Left lung (tissue), 4 donors: ENCODE measurements at regions not wholly inside any gene's neighbourhood (a gene's known extent, or its start where the extent isn't known, plus 50 kb on each side); places are given as distances from the start of the nearest gene placed in this dataset.

Experiments used
- ATAC-seq: fragments of 200-7000 bp; cut with Tn5 transposase; one replicate; pipeline ENCODE4 v1.9.1; 2020; ENCODE audit warnings: moderate library complexity
- DNase-seq, 4 donors: peaks; one replicate each; pipeline ENCODE4 v3.0.0-alpha.2; 2013 to 2020
- H3K27ac ChIP-seq, 2 donors: fragments of 200-600 bp; sonication (generic) in 1 of 2; one replicate each; pipeline versions ENCODE4 v1.5.0 to v1.8.0; 2020 to 2021
- H3K27me3 ChIP-seq, 2 donors: fragments of 200-600 bp; sonication (generic) in 1 of 2; one replicate each; pipeline versions ENCODE4 v1.5.0 to v1.8.0; 2020 to 2021
- H3K36me3 ChIP-seq, 2 donors: fragments of 200-600 bp; sonication (generic) in 1 of 2; one replicate each; pipeline versions ENCODE4 v1.5.0 to v1.8.0; 2020 to 2021
- H3K4me1 ChIP-seq, 2 donors: fragments of 200-600 bp; one replicate each; pipeline ENCODE4 v1.8.0; 2021
- H3K4me3 ChIP-seq, 2 donors: fragments of 200-600 bp; sonication (generic) in 1 of 2; one replicate each; pipeline versions ENCODE4 v1.5.0 to v1.8.0; 2020 to 2021; ENCODE audit warnings: mild to moderate bottlenecking in 1 of 2
- H3K9me3 ChIP-seq, 2 donors: fragments of 200-600 bp; sonication (generic) in 1 of 2; one replicate each; pipeline versions ENCODE4 v1.5.0 to v1.8.0; 2020 to 2021
- intact Hi-C, 2 donors: fragments of 100-400 bp; cut with DNase I; formaldehyde crosslinking; loops; one replicate each; pipeline versions ENCODE4 v1.11.2 to v1.14.2; 2022
- TF ChIP-seq, protein P1 (sequence below), 2 donors: fragments of 200-600 bp; sonication (generic) in 1 of 2; IDR thresholded peaks; one replicate each; pipeline versions ENCODE4 v1.5.0 to v1.8.0; 2021; ENCODE audit warnings: antibody characterized with exemption in 2 of 2
- donor health status: DM: no; HTN: yes; CAD: no.
- donor health status: DM: no; HTN: no; CAD: no.

DNA sequence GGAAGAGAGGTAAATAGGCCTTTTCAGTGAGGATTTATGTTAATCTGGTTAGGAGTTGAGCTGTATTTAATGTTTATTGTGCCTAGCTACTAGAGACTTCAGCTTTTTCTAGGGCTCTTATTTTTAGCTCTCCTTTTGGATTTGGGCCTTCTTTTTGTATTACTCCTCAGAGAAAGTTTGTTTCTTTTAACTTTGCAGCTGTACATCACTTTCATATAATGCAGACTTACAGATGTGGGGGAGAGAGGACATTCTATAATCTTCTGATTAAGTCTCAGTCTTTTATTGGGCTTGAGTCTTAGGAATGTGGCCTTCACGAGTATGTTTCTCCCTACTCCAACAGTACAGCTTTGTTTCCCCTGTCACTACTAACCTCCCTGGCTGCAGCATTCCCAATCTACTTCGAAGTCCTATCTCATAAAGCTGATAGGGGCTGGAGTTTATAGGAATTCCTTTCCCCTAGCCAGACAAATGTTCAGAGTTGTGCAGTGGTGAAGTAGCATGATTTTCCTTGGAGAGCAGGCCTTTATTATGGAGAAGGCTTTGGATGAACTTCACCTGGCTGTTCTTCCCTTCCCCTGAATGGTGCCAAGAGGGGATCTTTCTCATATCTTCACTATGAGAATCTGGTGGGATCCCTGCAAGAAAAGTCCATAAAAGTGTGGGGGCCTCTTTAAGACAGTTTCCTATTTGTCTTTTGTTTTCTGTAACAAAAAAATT is 82.2 kb upstream of the CBLB start:
- H3K9me3 ChIP-seq: no peaks in the 10 kb centered on the region
- no peaks in the 10 kb centered on the region for H3K36me3 ChIP-seq
- ATAC-seq (no peak), DNase-seq (no peak)
- no peak overlapping the region for H3K4me3 ChIP-seq
- intact Hi-C loops: no loop called here
- TF ChIP-seq, protein P1, sequence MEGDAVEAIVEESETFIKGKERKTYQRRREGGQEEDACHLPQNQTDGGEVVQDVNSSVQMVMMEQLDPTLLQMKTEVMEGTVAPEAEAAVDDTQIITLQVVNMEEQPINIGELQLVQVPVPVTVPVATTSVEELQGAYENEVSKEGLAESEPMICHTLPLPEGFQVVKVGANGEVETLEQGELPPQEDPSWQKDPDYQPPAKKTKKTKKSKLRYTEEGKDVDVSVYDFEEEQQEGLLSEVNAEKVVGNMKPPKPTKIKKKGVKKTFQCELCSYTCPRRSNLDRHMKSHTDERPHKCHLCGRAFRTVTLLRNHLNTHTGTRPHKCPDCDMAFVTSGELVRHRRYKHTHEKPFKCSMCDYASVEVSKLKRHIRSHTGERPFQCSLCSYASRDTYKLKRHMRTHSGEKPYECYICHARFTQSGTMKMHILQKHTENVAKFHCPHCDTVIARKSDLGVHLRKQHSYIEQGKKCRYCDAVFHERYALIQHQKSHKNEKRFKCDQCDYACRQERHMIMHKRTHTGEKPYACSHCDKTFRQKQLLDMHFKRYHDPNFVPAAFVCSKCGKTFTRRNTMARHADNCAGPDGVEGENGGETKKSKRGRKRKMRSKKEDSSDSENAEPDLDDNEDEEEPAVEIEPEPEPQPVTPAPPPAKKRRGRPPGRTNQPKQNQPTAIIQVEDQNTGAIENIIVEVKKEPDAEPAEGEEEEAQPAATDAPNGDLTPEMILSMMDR (IDR thresholded peaks at IDR 0.05): no peak
- H3K27me3 ChIP-seq: no peaks in the 10 kb centered on the region
- no peaks in the 10 kb centered on the region for H3K4me1 ChIP-seq
- no peak overlapping the region for H3K27ac ChIP-seq

DNA sequence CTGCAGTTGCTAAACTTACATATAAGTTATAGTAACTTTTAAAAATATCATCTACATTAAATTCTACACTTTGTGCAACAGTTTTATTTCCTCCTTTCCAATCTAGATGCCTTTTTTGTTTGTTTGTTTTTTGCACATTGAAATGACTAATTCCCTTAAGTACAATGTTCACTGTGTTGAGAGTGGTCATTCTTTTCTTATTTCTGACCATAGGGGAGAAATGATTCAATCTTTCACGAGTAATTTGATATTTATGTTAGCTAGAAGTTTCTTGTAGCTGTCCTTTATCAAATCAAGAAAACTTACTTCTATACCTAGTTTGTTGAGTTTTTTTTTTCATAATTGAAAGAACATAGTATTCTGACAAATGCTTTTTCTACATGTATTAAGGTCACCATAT is 85.0 kb upstream of the CBLB start:
- Histone ChIP-seq H3K9me3 (peaks cover 0 to 3% of the 10 kb centered on the region in 2 donors), H3K36me3 (no peaks in the 10 kb centered on the region), H3K27ac (no peak overlapping the region), H3K27me3 (no peaks in the 10 kb centered on the region), H3K4me3 (no peak overlapping the region), H3K4me1 (no peaks in the 10 kb centered on the region)
- intact Hi-C loops: no loop called here
- TF ChIP-seq, protein P1 (IDR thresholded peaks at IDR 0.05): no peak
- ATAC-seq (no peak), DNase-seq (no peak)

DNA sequence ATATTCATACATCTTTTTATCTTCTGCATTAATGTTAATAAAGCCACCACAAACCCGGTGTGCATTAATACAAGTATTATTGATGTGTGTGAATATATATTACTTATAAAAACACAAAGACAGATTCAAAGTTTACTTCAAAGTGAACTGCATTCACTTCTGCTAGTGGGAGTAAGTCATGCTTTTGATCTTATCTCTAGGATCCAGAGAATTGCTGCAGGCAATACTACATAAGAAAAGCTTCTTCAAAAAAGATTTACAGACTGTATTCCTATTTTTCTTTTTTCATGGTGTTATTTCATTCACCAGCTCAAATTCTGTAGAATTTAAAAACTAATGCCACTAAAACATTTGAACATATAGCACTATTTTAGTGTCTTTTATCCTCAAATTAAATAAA is 87.5 kb upstream of the CBLB start:
- DNase-seq: no peak
- peaks cover 0 to 3% of the 10 kb centered on the region in 2 donors for H3K9me3 ChIP-seq
- H3K27me3 ChIP-seq: no peaks in the 10 kb centered on the region
- no peak for ATAC-seq
- no peaks in the 10 kb centered on the region for H3K4me1 ChIP-seq
- H3K36me3 ChIP-seq: no peaks in the 10 kb centered on the region
- intact Hi-C loops: no loop called here
- H3K27ac ChIP-seq: no peak overlapping the region
- TF ChIP-seq, protein P1 (IDR thresholded peaks at IDR 0.05): no peak
- no peak overlapping the region for H3K4me3 ChIP-seq

DNA sequence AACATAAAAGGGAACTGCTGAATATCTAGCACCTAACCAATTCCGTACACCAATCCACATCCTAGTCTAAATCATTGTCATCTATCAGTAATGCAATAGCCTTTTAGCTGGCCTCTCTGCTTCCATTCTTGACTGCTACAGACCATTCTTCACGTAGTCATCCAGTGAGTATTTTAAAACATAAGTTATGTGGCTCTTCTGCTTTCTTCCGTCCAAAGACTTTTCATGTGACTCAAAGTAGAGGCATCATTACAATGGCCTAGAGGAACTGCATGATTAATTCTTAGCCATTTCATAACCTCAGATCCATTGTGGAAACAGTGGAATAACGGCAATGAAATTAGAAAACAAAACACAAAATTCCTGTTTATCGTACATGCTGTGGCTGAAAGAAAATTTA is 88.9 kb upstream of the CBLB start:
- Histone ChIP-seq H3K4me3 (no peak overlapping the region), H3K4me1 (no peaks in the 10 kb centered on the region), H3K36me3 (no peaks in the 10 kb centered on the region), H3K9me3 (peaks cover 0 to 3% of the 10 kb centered on the region in 2 donors), H3K27me3 (no peaks in the 10 kb centered on the region), H3K27ac (no peak overlapping the region)
- no peak for ATAC-seq
- TF ChIP-seq, protein P1 (IDR thresholded peaks at IDR 0.05): no peak
- intact Hi-C loops: no loop called here
- DNase-seq: no peak

DNA sequence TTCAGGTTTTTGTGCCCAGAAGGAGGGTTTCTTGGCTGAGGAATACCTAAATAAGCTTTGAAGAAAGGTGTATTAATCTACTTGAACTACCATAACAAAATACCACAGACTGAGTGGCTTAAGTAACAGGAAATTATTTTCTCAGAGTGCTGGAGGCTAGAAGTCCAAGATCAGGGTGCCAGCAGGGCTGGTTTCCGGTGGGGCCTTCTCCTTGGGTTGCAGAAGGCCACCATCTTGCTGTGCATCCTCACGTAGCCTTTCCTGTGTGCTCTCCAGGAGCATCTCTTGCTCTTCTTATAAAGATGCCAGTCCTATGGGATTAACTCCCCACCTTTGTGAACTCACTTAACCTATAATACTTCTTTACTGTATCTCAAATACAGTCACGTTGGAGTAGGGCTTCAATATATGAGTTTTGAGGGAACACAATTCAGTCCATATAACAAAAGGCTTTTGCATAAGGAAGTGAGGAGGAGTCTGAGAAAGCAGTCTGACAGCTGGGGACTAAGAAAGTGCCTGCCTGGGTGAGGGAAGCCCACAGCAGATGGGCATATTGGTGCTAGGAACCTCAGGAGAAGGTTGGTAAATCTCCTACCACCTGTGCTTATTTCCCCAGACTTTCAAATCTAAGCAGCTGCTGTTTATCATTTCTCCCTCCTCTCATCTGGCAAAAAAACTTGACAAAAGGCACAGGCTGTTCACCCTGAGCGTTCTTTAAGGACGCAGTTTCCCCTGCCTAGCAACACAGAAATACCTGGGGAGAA is 89.6 kb upstream of the CBLB start:
- no peak for DNase-seq
- TF ChIP-seq, protein P1 (IDR thresholded peaks at IDR 0.05): no peak
- intact Hi-C loops: no loop called here

More for the DNA sequence above, 89.6 kb upstream of the CBLB start:
- ATAC-seq: no peak
- H3K27ac ChIP-seq: no peak overlapping the region
- no peaks in the 10 kb centered on the region for H3K36me3 ChIP-seq
- no peaks in the 10 kb centered on the region for H3K4me1 ChIP-seq
- no peaks in the 10 kb centered on the region for H3K27me3 ChIP-seq
- H3K4me3 ChIP-seq: no peak overlapping the region
- H3K9me3 ChIP-seq: peaks cover 0 to 3% of the 10 kb centered on the region in 2 donors
